Thyroid gland (tissue), 4 donors: ENCODE measurements at regions not wholly inside any gene's neighbourhood (a gene's known extent, or its start where the extent isn't known, plus 50 kb on each side); places are given as distances from the start of the nearest gene placed in this dataset.
A peak's percentile ranks its signal among the peaks of the same experiment; 100 is the strongest.

Experiments used
- DNase-seq, 2 donors: peaks; one replicate each; pipeline ENCODE4 v3.0.0-alpha.2; 2019
- H3K27ac ChIP-seq, 3 donors: fragments of 200-600 bp; sonication (generic); 1 replicate in 2 of 3; 2 replicates in 1 of 3; pipeline ENCODE4 v1.5.1; 2016 to 2019; ENCODE audit warnings: mild to moderate bottlenecking in 1 of 3, moderate library complexity in 1 of 3
- H3K27me3 ChIP-seq: fragments of 200-600 bp; sonication (generic); one replicate; pipeline ENCODE4 v1.5.1; 2019
- H3K36me3 ChIP-seq, 2 donors: fragments of 200-600 bp; sonication (generic); one replicate each; pipeline ENCODE4 v1.5.1; 2016 to 2019
- H3K4me1 ChIP-seq, 2 donors: fragments of 200-600 bp; sonication (generic); one replicate each; pipeline ENCODE4 v1.5.1; 2017 to 2019
- H3K4me3 ChIP-seq, 3 donors: fragments of 200-600 bp; sonication (generic); replicated peaks in 1 of 3; 1 replicate in 2 of 3; 2 replicates in 1 of 3; pipeline ENCODE4 v1.5.1; 2016; ENCODE audit warnings: mild to moderate bottlenecking in 1 of 3
- H3K9me3 ChIP-seq: fragments of 200-600 bp; sonication (generic); one replicate; pipeline ENCODE4 v1.5.1; 2017
- CTCF ChIP-seq, 6 experiments: fragments of 200-600 bp in 3 of 6; fragments of 450-650 bp in 3 of 6; sonication (generic) in 3 of 6; IDR thresholded peaks; one replicate each; pipeline ENCODE4 v1.5.1; 2016 to 2019; ENCODE audit warnings: antibody characterized with exemption in 6 of 6, mild to moderate bottlenecking in 2 of 6, inconsistent platforms in 1 of 6, moderate library complexity in 1 of 6
- POLR2A ChIP-seq, 2 donors: fragments of 450-650 bp; IDR thresholded peaks; one replicate each; pipeline ENCODE4 v1.6.1; 2017; ENCODE audit warnings: antibody characterized with exemption in 2 of 2, mild to moderate bottlenecking in 2 of 2, moderate library complexity in 1 of 2
- WGBS, 2 donors: methylation state at CpG; one replicate each; pipeline ENCODE4 v1.1.5; 2017; 5-methylcytosine and 5-hydroxymethylcytosine counted together
- intact Hi-C: fragments of 100-400 bp; cut with DNase I; formaldehyde crosslinking; loops from one replicate; pipeline ENCODE4 v1.15.1; 2023

DNA sequence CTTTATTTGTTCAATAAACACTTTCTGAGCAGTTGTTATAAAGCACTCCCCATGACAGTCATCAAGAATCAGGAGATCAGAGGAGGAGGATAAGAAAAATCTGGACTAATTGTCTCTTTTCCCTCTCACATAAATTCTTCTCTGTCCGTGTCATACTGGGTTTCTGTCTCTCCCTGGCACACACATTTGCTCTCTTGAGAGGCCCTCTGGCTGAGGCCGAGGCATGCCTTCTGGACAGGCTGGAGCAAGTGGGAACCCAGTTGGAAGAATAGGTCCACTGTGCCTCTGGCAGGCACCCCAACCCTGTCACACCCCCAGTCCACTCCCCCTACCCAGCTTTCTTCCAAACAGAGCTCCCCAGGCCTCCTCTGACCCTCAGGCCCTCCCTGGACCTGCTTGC lies 315.8 kb downstream of the UACA start:
- intact Hi-C loops: no loop called here
- no peak for TF ChIP-seq POLR2A (IDR thresholded peaks at IDR 0.05)
- TF ChIP-seq CTCF (IDR thresholded peaks at IDR 0.05): no peak
- WGBS, 2 donors: 40 to 44% methylated on average over 2 of the region's 2 CpGs

GRCh38 chr15:70447081-70447480 lies 316.3 kb downstream of the UACA start:
- Histone ChIP-seq H3K27me3 (no peaks in the 10 kb centered on the region), H3K36me3 (no peaks in the 10 kb centered on the region), H3K27ac (no peak overlapping the region), H3K9me3 (no peaks in the 10 kb centered on the region), H3K4me1 (no peaks in the 10 kb centered on the region), H3K4me3 (no peak overlapping the region)
- no peak for DNase-seq
- TF ChIP-seq POLR2A (IDR thresholded peaks at IDR 0.05) (no peak), CTCF (IDR thresholded peaks at IDR 0.05) (no peak)
- intact Hi-C loops: no loop called here
- WGBS, 2 donors: 89 to 93% methylated on average over 5 of the region's 5 CpGs

More for the DNA sequence above, 315.8 kb downstream of the UACA start:
- Histone ChIP-seq H3K4me3 (no peak overlapping the region), H3K27ac (no peak overlapping the region), H3K9me3 (no peaks in the 10 kb centered on the region), H3K4me1 (no peaks in the 10 kb centered on the region), H3K36me3 (no peaks in the 10 kb centered on the region), H3K27me3 (no peaks in the 10 kb centered on the region)
- peak in 1 of 2 donors; percentile 43 for DNase-seq

- WGBS, 2 donors: 73 to 77% methylated on average over 9 of the region's 9 CpGs
- no peak for DNase-seq
- intact Hi-C loops: no loop called here
- H3K4me1 ChIP-seq: no peaks in the 10 kb centered on the region
- TF ChIP-seq POLR2A (IDR thresholded peaks at IDR 0.05): no peak
- TF ChIP-seq CTCF (IDR thresholded peaks at IDR 0.05): no peak
- H3K27ac ChIP-seq: no peak overlapping the region
- H3K36me3 ChIP-seq: no peaks in the 10 kb centered on the region
- H3K9me3 ChIP-seq: no peaks in the 10 kb centered on the region
- H3K4me3 ChIP-seq: no peak overlapping the region
- no peaks in the 10 kb centered on the region for H3K27me3 ChIP-seq
These were observed 319.7 kb downstream of the UACA start for GRCh38 chr15:70443486-70444273.

DNA sequence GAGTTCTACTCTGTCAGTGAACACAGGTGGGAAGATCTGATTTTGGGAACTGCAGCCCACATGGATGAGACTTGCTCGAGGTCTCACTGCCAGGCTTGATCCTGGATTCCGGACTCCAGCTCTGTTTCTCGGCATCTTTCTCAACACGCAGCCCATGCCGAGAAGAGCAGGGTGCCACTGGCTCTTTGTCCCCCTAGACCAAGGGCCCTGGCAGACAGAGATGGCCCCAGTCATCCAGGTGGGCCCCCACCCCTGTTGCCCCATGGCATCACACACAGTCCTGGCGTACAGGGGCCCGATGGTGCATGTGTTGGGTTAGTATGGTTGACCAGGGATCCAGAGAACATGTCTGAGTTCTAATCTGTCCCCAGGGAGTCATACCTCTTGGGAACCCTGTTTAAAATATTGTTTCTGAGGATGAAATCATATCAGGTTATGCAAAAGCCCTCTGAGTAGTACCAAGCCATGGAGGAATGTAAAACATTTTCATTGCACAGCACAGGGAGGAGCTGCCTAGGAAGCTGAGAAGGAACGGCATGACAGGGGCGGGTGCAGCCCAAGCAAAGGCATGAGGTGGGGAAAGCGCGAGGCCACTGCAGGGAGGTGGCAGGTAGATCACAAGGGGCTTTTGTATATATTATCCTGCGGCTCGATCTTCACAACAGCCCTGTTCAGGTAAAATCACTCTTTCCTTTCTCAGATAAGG lies 320.6 kb downstream of the UACA start:
- Histone ChIP-seq H3K4me1 (no peaks in the 10 kb centered on the region), H3K4me3 (no peak overlapping the region), H3K9me3 (no peaks in the 10 kb centered on the region), H3K27ac (no peak overlapping the region), H3K27me3 (no peaks in the 10 kb centered on the region), H3K36me3 (no peaks in the 10 kb centered on the region)
- WGBS, 2 donors: 76 to 79% methylated on average over 13 of the region's 13 CpGs
- intact Hi-C loops: no loop called here
- DNase-seq: no peak
- no peak for TF ChIP-seq CTCF (IDR thresholded peaks at IDR 0.05)
- no peak for TF ChIP-seq POLR2A (IDR thresholded peaks at IDR 0.05)

GRCh38 chr15:70442211-70442610 lies 321.1 kb downstream of the UACA start:
- Histone ChIP-seq H3K27ac (no peak overlapping the region), H3K4me3 (no peak overlapping the region), H3K36me3 (no peaks in the 10 kb centered on the region), H3K9me3 (no peaks in the 10 kb centered on the region), H3K4me1 (no peaks in the 10 kb centered on the region), H3K27me3 (no peaks in the 10 kb centered on the region)
- 89 to 90% methylated on average over 13 of the region's 13 CpGs for WGBS, 2 donors
- TF ChIP-seq CTCF (IDR thresholded peaks at IDR 0.05): no peak
- TF ChIP-seq POLR2A (IDR thresholded peaks at IDR 0.05): no peak
- intact Hi-C loops: no loop called here
- DNase-seq: no peak
